IMR-90 (cell line): ENCODE measurements at regions not wholly inside any gene's neighbourhood (a gene's known extent, or its start where the extent isn't known, plus 50 kb on each side); places are given as distances from the start of the nearest gene placed in this dataset.

ENCODE experiments used
- ATAC-seq: fragments of 200-7000 bp; cut with Tn5 transposase; 2 replicates; pipeline ENCODE4 v1.9.1; 2020; ENCODE audit warnings: low read depth, mild to moderate bottlenecking, moderate library complexity
- BruUV-seq: library from RNA; stranded (reverse); fragments of 400-500 nt; replicated peaks from 2 replicates; lab custom pipeline; 2021; lab: Mats Ljungman, UMichigan
- CTCF ChIA-PET: fragments of 300-600 bp; formaldehyde crosslinking; extraction: SDS; loops from one replicate; lab custom pipeline; 2021; ENCODE audit warnings: antibody characterized with exemption; lab: Yijun Ruan, JAX
- POLR2A ChIA-PET: fragments of 300-600 bp; sonication (Branson Sonifier 250); formaldehyde crosslinking; loops from one replicate; lab custom pipeline; 2022; ENCODE audit warnings: antibody characterized with exemption; ENCODE audit not compliant: unreplicated experiment; lab: Charles Lee
- DNase-seq: peaks from one replicate; pipeline ENCODE4 v3.0.0; 2013
- H2AFZ ChIP-seq: replicated peaks from 2 replicates; pipeline ENCODE3; 2013; ENCODE audit warnings: low read length, mild to moderate bottlenecking; ENCODE audit not compliant: poor library complexity
- H2AK5ac ChIP-seq: 2 replicates; pipeline ENCODE4 v1.6.1; 2013; ENCODE audit warnings: low read depth, low read length, inconsistent platforms
- H2AK9ac ChIP-seq: replicated peaks from 2 replicates; pipeline ENCODE3; 2013; ENCODE audit warnings: mild to moderate bottlenecking, low read depth, low read length, moderate library complexity; ENCODE audit not compliant: poor library complexity
- H2BK120ac ChIP-seq: 2 replicates; pipeline ENCODE4 v1.6.1; 2013; ENCODE audit warnings: low read depth, low read length, inconsistent platforms
- H2BK15ac ChIP-seq: 3 replicates; pipeline ENCODE4 v1.6.1; 2013; ENCODE audit warnings: low read depth, low read length, inconsistent platforms
- H2BK20ac ChIP-seq: 2 replicates; pipeline ENCODE4 v1.6.1; 2013; ENCODE audit warnings: low read depth, mild to moderate bottlenecking, inconsistent platforms, low read length, moderate library complexity
- H2BK5ac ChIP-seq: 2 replicates; pipeline ENCODE4 v1.6.1; 2013; ENCODE audit warnings: mild to moderate bottlenecking, low read depth, low read length, inconsistent platforms; ENCODE audit not compliant: poor library complexity, severe bottlenecking
- H3K14ac ChIP-seq: replicated peaks from 2 replicates; pipeline ENCODE4 v1.6.1; 2013; ENCODE audit warnings: low read depth, low read length, inconsistent platforms
- H3K18ac ChIP-seq: 2 replicates; pipeline ENCODE4 v1.6.1; 2013; ENCODE audit warnings: low read depth, low read length, control low read depth
- H3K23ac ChIP-seq: 2 replicates; pipeline ENCODE4 v1.6.1; 2013; ENCODE audit warnings: low read depth, low read length, inconsistent platforms
- H3K27ac ChIP-seq: 2 replicates; pipeline ENCODE4 v1.5.1; 2013; ENCODE audit warnings: mild to moderate bottlenecking, control low read depth, low read length; ENCODE audit not compliant: insufficient read depth
- H3K27me3 ChIP-seq: 2 replicates; pipeline ENCODE4 v1.6.1; 2013; ENCODE audit warnings: low read length; ENCODE audit not compliant: control insufficient read depth, insufficient read depth
- H3K36me3 ChIP-seq: 2 replicates; pipeline ENCODE4 v1.6.1; 2013; ENCODE audit warnings: low read length, mixed read lengths; ENCODE audit not compliant: control insufficient read depth, insufficient read depth
- H3K4ac ChIP-seq: 2 replicates; pipeline ENCODE4 v1.6.1; 2013; ENCODE audit warnings: low read depth, low read length, inconsistent platforms
- H3K4me1 ChIP-seq: 2 replicates; pipeline ENCODE4 v1.6.1; 2013; ENCODE audit warnings: low read length, mixed read lengths; ENCODE audit not compliant: control insufficient read depth, insufficient read depth
- H3K4me2 ChIP-seq: 2 replicates; pipeline ENCODE4 v1.6.1; 2013; ENCODE audit warnings: low read depth, mild to moderate bottlenecking, control low read depth, low read length, moderate library complexity
- H3K4me3 ChIP-seq: 2 replicates; pipeline ENCODE4 v1.5.1; 2013; ENCODE audit warnings: low read depth, mild to moderate bottlenecking, control low read depth, low read length, moderate library complexity; ENCODE audit not compliant: insufficient read depth
- H3K56ac ChIP-seq: 2 replicates; pipeline ENCODE4 v1.6.1; 2013; ENCODE audit warnings: low read length, inconsistent platforms; ENCODE audit not compliant: insufficient read depth; ENCODE audit errors: extremely low read depth
- H3K79me1 ChIP-seq, 2 experiments: 2 replicates each; pipeline ENCODE4 v1.6.1; 2013; ENCODE audit warnings: low read length in 2 of 2, inconsistent platforms in 1 of 2, low read depth in 1 of 2
- H3K9ac ChIP-seq: 2 replicates; pipeline ENCODE4 v1.6.1; 2013; ENCODE audit warnings: low read depth, low read length, control low read depth
- H3K9me1 ChIP-seq: 2 replicates; pipeline ENCODE4 v1.6.1; 2013; ENCODE audit warnings: low read length, inconsistent platforms; ENCODE audit not compliant: insufficient read depth
- H3K9me3 ChIP-seq: 2 replicates; pipeline ENCODE4 v1.6.1; 2013; ENCODE audit warnings: low read length; ENCODE audit not compliant: control insufficient read depth, insufficient read depth
- H4K20me1 ChIP-seq: 2 replicates; pipeline ENCODE4 v1.6.1; 2013; ENCODE audit warnings: low read length, inconsistent platforms; ENCODE audit not compliant: insufficient read depth
- H4K5ac ChIP-seq: 2 replicates; pipeline ENCODE4 v1.6.1; 2013; ENCODE audit warnings: mild to moderate bottlenecking, low read depth, low read length, control low read depth
- H4K8ac ChIP-seq, 2 experiments: 2 replicates each; pipeline ENCODE4 v1.6.1; 2013; ENCODE audit warnings: low read depth in 2 of 2, low read length in 2 of 2, control low read depth in 1 of 2, inconsistent platforms in 1 of 2
- H4K91ac ChIP-seq: 2 replicates; pipeline ENCODE4 v1.6.1; 2013; ENCODE audit warnings: low read depth, low read length, inconsistent platforms; ENCODE audit not compliant: insufficient read depth
- CEBPB ChIP-seq: IDR thresholded peaks from 2 replicates; pipeline ENCODE4 v1.6.1; 2012; ENCODE audit warnings: low read depth, low read length, improper control_type of control experiment
- MAFK ChIP-seq: IDR thresholded peaks from 2 replicates; pipeline ENCODE4 v1.6.1; 2012; ENCODE audit warnings: low read depth, low read length, improper control_type of control experiment
- MAZ ChIP-seq: IDR thresholded peaks from 2 replicates; pipeline ENCODE4 v1.6.1; 2012; ENCODE audit warnings: low read depth, mild to moderate bottlenecking, low read length, improper control_type of control experiment, moderate library complexity, borderline replicate concordance
- POLR2A ChIP-seq: IDR thresholded peaks from 2 replicates; pipeline ENCODE4 v1.6.1; 2012; ENCODE audit warnings: mild to moderate bottlenecking, low read depth, low read length
- WGBS, 2 experiments: methylation state at CpG; one replicate each; pipeline versions ENCODE4 v1.1.5 to v1.1.7; 2013; ENCODE audit warnings: missing lambda C conversion rate in 2 of 2; ENCODE audit not compliant: insufficient read length in 1 of 2; ENCODE audit errors: extremely low coverage in 2 of 2; 5-methylcytosine and 5-hydroxymethylcytosine counted together
- dilution Hi-C: fragments of 300-500 bp; cut with HindIII; formaldehyde crosslinking; loops from one replicate; pipeline ENCODE4 v1.14.3; 2018; ENCODE audit warnings: low sequenced_read_pairs; ENCODE audit not compliant: unreplicated experiment
- in situ Hi-C: fragments of 300-500 bp; cut with MboI; formaldehyde crosslinking; loops from 3 replicates; pipeline ENCODE4 v1.14.3; 2019; ENCODE audit warnings: low sequenced_read_pairs, inconsistent platforms, mixed read lengths
- intact Hi-C: fragments of 100-400 bp; cut with micrococcal nuclease; formaldehyde crosslinking; loops from 2 replicates; pipeline ENCODE4 v1.10.0; 2022
- TF ChIP-seq, protein P1 (sequence below): fragments of 150-350 bp; IDR thresholded peaks from 2 replicates; pipeline ENCODE4 v1.6.1; 2016; ENCODE audit warnings: low read depth, mild to moderate bottlenecking, low read length, moderate library complexity, borderline replicate concordance

DNA sequence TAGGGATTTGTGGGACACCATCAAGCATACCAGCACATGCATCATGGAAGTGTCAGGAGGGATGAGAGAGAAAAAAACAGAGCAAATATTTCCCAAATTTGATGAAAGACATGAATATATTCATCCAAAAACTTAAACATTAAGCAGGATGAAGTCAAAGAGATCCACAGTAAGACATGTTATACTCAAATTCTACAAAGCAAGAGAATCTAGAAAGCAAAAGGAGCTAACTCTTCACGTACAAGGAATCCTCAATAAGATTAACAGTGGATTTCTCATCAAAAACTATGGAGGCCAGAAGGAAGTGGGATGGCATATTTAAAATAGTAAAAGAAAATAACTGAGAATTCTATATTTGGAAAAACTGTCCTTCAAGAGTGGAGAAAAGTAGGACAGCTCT, 374.8 kb downstream of the ZFHX3 start:
- BruUV-seq: no TSS peak
- Histone ChIP-seq H4K8ac (no peak overlapping the region), H2AFZ (no peak overlapping the region), H2BK15ac (no peak overlapping the region), H4K91ac (no peak overlapping the region), H3K4me3 (no peak overlapping the region), H2AK5ac (no peak overlapping the region), H2BK20ac (no peak overlapping the region), H3K36me3 (no peaks in the 10 kb centered on the region), H4K5ac (no peak overlapping the region), H3K18ac (no peak overlapping the region), H3K4me1 (0 out of 2 replicates have a peak, but pooled peaks cover 3% of the 10 kb centered on the region), H3K4ac (no peak overlapping the region), H3K27me3 (no peaks in the 10 kb centered on the region), H3K23ac (no peak overlapping the region), H3K56ac (no peak overlapping the region), H3K9ac (no peak overlapping the region), H2BK120ac (no peak overlapping the region), H4K20me1 (no peaks in the 10 kb centered on the region), H3K9me3 (peaks cover 6% of the 10 kb centered on the region), H3K4me2 (no peak overlapping the region), H3K27ac (no peak overlapping the region), H3K14ac (no peak overlapping the region), H3K9me1 (no peaks in the 10 kb centered on the region), H2AK9ac (no peak overlapping the region), H2BK5ac (no peak overlapping the region), H3K79me1 (no peaks in the 10 kb centered on the region)
- dilution Hi-C loops: no loop called here
- ChIA-PET CTCF (interaction anchor here (0.7 kb wide), 2 partner anchors 8 to 21 kb away, joined by 3 read pairs; no protein-coding TSS in a partner anchor), POLR2A (no interaction called here)
- TF ChIP-seq MAFK (no peak), POLR2A (no peak), CEBPB (no peak), MAZ (no peak)
- TF ChIP-seq, protein P1, sequence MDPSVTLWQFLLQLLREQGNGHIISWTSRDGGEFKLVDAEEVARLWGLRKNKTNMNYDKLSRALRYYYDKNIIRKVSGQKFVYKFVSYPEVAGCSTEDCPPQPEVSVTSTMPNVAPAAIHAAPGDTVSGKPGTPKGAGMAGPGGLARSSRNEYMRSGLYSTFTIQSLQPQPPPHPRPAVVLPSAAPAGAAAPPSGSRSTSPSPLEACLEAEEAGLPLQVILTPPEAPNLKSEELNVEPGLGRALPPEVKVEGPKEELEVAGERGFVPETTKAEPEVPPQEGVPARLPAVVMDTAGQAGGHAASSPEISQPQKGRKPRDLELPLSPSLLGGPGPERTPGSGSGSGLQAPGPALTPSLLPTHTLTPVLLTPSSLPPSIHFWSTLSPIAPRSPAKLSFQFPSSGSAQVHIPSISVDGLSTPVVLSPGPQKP: no peak
- intact Hi-C loops: no loop called here
- in situ Hi-C loops: no loop called here
- peak; percentile 4 for DNase-seq
- no CpG with 5 or more reads among the region's 1 CpG for WGBS, 2 experiments
- ATAC-seq: no peak
